ENCODE measurements at regions not wholly inside any gene's neighbourhood (a gene's known extent, or its start where the extent isn't known, plus 50 kb on each side); places are given as distances from the start of the nearest gene placed in this dataset.

GRCh38 chr3:137224464-137224863 is 266.7 kb downstream of the IL20RB start:
- TF ChIP-seq CTCF (IDR thresholded peaks at IDR 0.05) (no peak), POLR2A (IDR thresholded peaks at IDR 0.05) (no peak)
